ENCODE measurements at regions not wholly inside any gene's neighbourhood (a gene's known extent, or its start where the extent isn't known, plus 50 kb on each side); places are given as distances from the start of the nearest gene placed in this dataset.

DNA sequence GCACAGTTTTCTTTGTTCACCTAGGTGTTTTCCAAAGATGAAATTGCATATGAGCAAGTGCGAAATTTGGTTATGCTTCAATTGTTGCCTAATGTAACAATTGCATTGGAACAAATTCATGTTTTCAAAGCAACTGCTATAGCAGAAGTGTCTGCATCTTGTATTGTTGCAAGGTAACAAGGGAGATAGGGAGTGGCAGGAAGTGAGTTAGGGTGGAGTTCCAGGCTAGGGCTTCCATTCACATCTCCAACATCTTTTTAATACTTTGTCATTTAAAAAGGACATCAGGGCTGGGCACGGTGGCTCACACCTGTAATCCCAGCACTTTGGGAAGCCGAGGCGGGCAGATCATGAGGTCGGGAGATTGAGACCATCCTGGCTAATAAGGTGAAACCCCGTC, 312.3 kb upstream of the E2F7 start:
- no peaks in the 10 kb centered on the region for H3K36me3 ChIP-seq (ENCODE audit: control insufficient read depth, insufficient read depth, low read length)
- no peaks in the 10 kb centered on the region for H3K9me3 ChIP-seq (ENCODE audit: control insufficient read depth, insufficient read depth, low read depth, low read length)
- H3K4me1 ChIP-seq (ENCODE audit: control insufficient read depth, insufficient read depth, low read length): no peaks in the 10 kb centered on the region
- no peak overlapping the region for H3K27ac ChIP-seq (ENCODE audit: low read depth, low read length)
- no peak overlapping the region for H3K9ac ChIP-seq (ENCODE audit: low read length)
- H3K4me3 ChIP-seq (ENCODE audit: low read depth, low read length): no peak overlapping the region
- H3K27me3 ChIP-seq (ENCODE audit: control insufficient read depth, insufficient read depth, low read length): no peaks in the 10 kb centered on the region

DNA sequence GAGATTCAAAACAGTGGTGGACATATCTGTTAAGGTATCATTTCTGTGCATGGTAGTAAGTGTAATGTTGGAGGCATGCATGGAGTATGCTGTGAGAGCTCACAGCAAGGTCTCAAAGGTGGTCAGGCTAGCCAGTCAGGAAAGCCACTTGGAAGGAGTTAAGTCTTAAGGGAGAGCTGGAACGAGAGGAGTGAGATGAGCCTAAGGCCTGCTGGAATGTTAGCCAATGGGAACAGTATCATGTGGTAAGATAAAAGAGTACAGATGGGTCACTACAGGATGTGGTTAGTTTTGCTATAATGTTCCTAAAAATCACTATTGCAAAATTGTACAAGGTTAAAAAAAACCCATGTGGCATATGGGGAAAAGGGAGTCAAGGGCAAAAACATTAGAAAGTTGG, 311.7 kb upstream of the E2F7 start:
- Histone ChIP-seq H3K9me3 (ENCODE audit: control insufficient read depth, insufficient read depth, low read depth, low read length) (no peaks in the 10 kb centered on the region), H3K27ac (ENCODE audit: low read depth, low read length) (no peak overlapping the region), H3K36me3 (ENCODE audit: control insufficient read depth, insufficient read depth, low read length) (no peaks in the 10 kb centered on the region), H3K9ac (ENCODE audit: low read length) (no peak overlapping the region), H3K4me3 (ENCODE audit: low read depth, low read length) (no peak overlapping the region), H3K27me3 (ENCODE audit: control insufficient read depth, insufficient read depth, low read length) (no peaks in the 10 kb centered on the region), H3K4me1 (ENCODE audit: control insufficient read depth, insufficient read depth, low read length) (no peaks in the 10 kb centered on the region)

DNA sequence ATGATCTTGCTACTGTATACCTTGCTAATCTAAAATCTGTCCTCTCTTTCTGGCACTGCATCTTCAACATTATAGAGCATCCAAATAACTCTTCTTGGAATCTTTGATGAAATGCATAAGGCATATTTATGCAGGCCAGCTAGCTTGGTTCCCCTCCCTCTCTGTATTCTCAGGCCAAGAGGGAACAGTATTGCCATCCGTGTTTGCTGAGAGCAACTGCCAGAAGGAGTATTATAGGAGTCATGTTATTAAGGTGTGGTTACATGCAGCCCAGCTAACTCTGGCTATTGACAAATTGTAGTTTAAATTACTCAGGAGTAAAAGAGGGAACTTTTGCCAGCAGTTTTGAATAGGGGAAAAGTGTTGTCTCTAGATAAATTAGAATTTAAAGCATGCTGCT, 309.3 kb upstream of the E2F7 start:
- Histone ChIP-seq H3K36me3 (ENCODE audit: control insufficient read depth, insufficient read depth, low read length) (no peaks in the 10 kb centered on the region), H3K9ac (ENCODE audit: low read length) (no peak overlapping the region), H3K9me3 (ENCODE audit: control insufficient read depth, insufficient read depth, low read depth, low read length) (no peaks in the 10 kb centered on the region), H3K4me1 (ENCODE audit: control insufficient read depth, insufficient read depth, low read length) (no peaks in the 10 kb centered on the region), H3K4me3 (ENCODE audit: low read depth, low read length) (no peak overlapping the region), H3K27ac (ENCODE audit: low read depth, low read length) (no peak overlapping the region), H3K27me3 (ENCODE audit: control insufficient read depth, insufficient read depth, low read length) (no peaks in the 10 kb centered on the region)

DNA sequence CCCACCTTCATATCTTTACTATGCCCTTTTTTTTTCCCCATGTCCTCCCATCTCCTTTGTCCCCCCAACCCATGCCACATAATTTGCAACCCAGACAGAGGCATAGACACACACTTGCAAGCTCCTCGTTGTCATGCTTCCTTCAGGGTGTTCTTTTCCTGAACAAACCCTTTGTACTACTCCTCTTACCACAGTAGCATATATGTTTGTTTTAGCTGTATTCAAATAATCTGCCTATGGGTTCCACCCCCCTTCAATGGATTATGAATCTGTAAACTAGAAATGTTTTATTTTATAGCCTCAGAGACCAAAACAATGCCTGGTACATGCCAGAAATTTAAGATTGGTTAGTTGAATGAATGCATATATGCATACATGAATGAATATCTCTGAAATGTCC, 307.1 kb upstream of the E2F7 start:
- H3K9ac ChIP-seq (ENCODE audit: low read length): no peak overlapping the region
- no peaks in the 10 kb centered on the region for H3K4me1 ChIP-seq (ENCODE audit: control insufficient read depth, insufficient read depth, low read length)
- no peak overlapping the region for H3K27ac ChIP-seq (ENCODE audit: low read depth, low read length)
- H3K4me3 ChIP-seq (ENCODE audit: low read depth, low read length): no peak overlapping the region
- H3K9me3 ChIP-seq (ENCODE audit: control insufficient read depth, insufficient read depth, low read depth, low read length): no peaks in the 10 kb centered on the region
- H3K27me3 ChIP-seq (ENCODE audit: control insufficient read depth, insufficient read depth, low read length): no peaks in the 10 kb centered on the region
- no peaks in the 10 kb centered on the region for H3K36me3 ChIP-seq (ENCODE audit: control insufficient read depth, insufficient read depth, low read length)

DNA sequence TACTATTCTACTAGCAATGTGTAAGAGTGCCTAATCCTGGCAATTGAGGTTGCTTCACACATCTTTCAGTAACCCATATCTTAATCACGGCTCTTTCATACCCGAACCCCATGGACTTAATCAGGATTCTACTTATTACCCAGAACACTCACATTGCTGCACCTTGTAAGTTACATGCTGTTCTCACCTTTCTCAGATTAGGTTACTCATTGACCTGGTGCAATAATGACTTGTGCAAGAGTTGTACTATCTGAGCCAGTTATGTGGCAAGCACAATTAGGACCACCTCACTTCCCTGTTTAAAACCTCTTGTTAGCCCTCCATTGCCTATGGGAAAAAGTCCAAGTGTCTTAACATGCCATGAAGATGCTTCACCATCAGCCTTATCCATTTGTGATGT, 306.7 kb upstream of the E2F7 start:
- no peaks in the 10 kb centered on the region for H3K9me3 ChIP-seq (ENCODE audit: control insufficient read depth, insufficient read depth, low read depth, low read length)
- no peaks in the 10 kb centered on the region for H3K27me3 ChIP-seq (ENCODE audit: control insufficient read depth, insufficient read depth, low read length)
- no peak overlapping the region for H3K4me3 ChIP-seq (ENCODE audit: low read depth, low read length)
- H3K4me1 ChIP-seq (ENCODE audit: control insufficient read depth, insufficient read depth, low read length): no peaks in the 10 kb centered on the region
- H3K36me3 ChIP-seq (ENCODE audit: control insufficient read depth, insufficient read depth, low read length): no peaks in the 10 kb centered on the region
- H3K27ac ChIP-seq (ENCODE audit: low read depth, low read length): no peak overlapping the region
- H3K9ac ChIP-seq (ENCODE audit: low read length): no peak overlapping the region

DNA sequence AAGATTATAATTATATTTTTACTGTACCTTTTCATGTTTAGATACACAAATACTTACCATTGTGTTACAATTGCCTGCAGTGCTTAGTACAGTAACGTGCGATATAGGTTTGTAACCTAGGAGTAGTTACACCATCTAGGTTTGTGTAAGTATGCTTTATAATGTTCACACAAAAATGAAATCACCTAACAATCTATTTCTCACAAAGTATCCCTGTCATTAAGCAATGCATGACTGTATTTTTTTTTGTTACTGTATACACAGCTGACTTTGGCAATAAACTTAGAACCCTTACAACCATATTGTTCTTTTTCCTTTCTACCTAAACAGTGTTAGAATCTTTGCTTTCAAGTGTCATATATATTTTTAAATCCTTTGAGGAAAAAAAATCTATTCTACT, 303.0 kb upstream of the E2F7 start:
- Histone ChIP-seq H3K9ac (ENCODE audit: low read length) (no peak overlapping the region), H3K27me3 (ENCODE audit: control insufficient read depth, insufficient read depth, low read length) (no peaks in the 10 kb centered on the region), H3K27ac (ENCODE audit: low read depth, low read length) (no peak overlapping the region), H3K4me3 (ENCODE audit: low read depth, low read length) (no peak overlapping the region), H3K36me3 (ENCODE audit: control insufficient read depth, insufficient read depth, low read length) (no peaks in the 10 kb centered on the region), H3K4me1 (ENCODE audit: control insufficient read depth, insufficient read depth, low read length) (0 out of 2 replicates have a peak, but pooled peaks cover 3% of the 10 kb centered on the region), H3K9me3 (ENCODE audit: control insufficient read depth, insufficient read depth, low read depth, low read length) (no peaks in the 10 kb centered on the region)

DNA sequence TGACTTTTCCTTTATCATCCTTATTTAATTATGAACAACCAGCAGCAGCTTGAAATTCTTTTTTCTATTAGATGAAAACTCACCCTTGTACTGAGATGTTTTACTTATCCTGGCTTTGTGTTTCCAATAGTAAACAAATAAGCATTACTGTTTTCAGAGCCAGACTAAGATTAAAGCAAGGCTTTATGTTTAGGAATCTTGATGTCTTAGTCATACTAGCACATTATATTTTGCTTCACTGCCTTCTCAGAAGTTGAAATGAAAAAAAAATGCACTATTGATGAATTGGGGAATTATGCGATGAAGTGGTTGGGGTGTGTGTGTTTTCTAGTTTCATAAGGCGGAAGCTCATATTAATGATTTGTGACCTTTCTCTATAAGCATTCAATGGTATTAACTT, 301.2 kb upstream of the E2F7 start:
- Histone ChIP-seq H3K27me3 (ENCODE audit: control insufficient read depth, insufficient read depth, low read length) (no peaks in the 10 kb centered on the region), H3K27ac (ENCODE audit: low read depth, low read length) (no peak overlapping the region), H3K36me3 (ENCODE audit: control insufficient read depth, insufficient read depth, low read length) (no peaks in the 10 kb centered on the region), H3K9me3 (ENCODE audit: control insufficient read depth, insufficient read depth, low read depth, low read length) (no peaks in the 10 kb centered on the region), H3K4me1 (ENCODE audit: control insufficient read depth, insufficient read depth, low read length) (peaks cover 16% of the 10 kb centered on the region), H3K4me3 (ENCODE audit: low read depth, low read length) (no peak overlapping the region), H3K9ac (ENCODE audit: low read length) (no peak overlapping the region)

DNA sequence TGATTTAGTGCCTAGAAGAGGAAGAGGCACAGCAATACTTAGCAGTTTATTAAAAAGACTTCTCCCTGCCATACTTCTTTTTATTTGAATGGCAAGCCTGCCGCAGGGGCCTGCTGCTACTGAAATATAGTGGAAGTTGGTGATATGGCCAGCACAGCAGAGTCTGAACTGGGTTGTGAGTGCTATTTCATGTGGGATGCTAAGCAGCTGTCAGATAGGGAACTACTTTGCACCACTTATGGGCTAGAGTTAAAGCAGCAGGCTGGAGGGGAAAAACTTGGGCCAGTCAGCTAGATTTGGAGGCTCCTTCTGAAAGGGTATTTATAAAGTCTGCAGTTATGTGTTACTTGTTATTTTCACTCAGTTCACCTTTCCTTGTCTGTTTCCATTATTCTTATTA, 299.0 kb upstream of the E2F7 start:
- no peaks in the 10 kb centered on the region for H3K9me3 ChIP-seq (ENCODE audit: control insufficient read depth, insufficient read depth, low read depth, low read length)
- H3K4me1 ChIP-seq (ENCODE audit: control insufficient read depth, insufficient read depth, low read length): peaks cover 16% of the 10 kb centered on the region
- H3K9ac ChIP-seq (ENCODE audit: low read length): no peak overlapping the region
- no peak overlapping the region for H3K4me3 ChIP-seq (ENCODE audit: low read depth, low read length)
- no peaks in the 10 kb centered on the region for H3K27me3 ChIP-seq (ENCODE audit: control insufficient read depth, insufficient read depth, low read length)
- H3K27ac ChIP-seq (ENCODE audit: low read depth, low read length): no peak overlapping the region
- H3K36me3 ChIP-seq (ENCODE audit: control insufficient read depth, insufficient read depth, low read length): no peaks in the 10 kb centered on the region

DNA sequence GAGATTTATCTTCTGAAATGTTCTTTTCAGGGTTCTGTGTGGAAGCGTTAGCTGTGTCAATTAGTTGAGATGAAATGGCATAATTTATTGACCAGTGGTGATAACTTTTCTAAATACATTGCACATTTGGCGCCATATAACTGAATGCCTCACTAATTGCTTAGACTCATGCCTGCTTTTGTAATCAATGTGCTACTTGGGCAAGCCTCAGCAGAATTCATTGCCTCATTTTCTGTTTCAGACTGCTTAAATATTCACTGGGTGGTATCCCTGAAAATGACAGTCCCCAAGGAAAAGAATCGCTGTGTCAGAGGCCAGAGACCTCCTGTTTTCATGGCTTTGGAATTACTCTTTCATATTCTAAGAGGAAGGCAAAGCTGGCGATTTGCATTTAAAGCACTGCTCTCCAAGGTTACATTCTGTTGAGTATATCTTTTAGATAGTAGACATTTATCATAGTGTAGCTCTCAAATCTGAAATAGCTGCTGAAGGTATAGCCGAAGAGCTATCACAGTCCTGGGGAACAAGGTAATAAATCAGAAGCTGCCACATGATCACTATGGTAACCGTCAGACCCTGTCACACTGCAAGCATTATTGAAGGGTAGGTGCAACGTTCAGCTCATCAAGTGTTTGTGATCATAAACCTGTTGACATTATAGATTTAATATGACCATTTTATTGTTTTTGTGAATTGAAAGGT, 297.3 kb upstream of the E2F7 start:
- H3K4me3 ChIP-seq (ENCODE audit: low read depth, low read length): no peak overlapping the region
- H3K4me1 ChIP-seq (ENCODE audit: control insufficient read depth, insufficient read depth, low read length): peaks cover 16% of the 10 kb centered on the region
- no peaks in the 10 kb centered on the region for H3K27me3 ChIP-seq (ENCODE audit: control insufficient read depth, insufficient read depth, low read length)
- H3K9ac ChIP-seq (ENCODE audit: low read length): no peak overlapping the region
- no peaks in the 10 kb centered on the region for H3K36me3 ChIP-seq (ENCODE audit: control insufficient read depth, insufficient read depth, low read length)
- H3K9me3 ChIP-seq (ENCODE audit: control insufficient read depth, insufficient read depth, low read depth, low read length): no peaks in the 10 kb centered on the region
- no peak overlapping the region for H3K27ac ChIP-seq (ENCODE audit: low read depth, low read length)

DNA sequence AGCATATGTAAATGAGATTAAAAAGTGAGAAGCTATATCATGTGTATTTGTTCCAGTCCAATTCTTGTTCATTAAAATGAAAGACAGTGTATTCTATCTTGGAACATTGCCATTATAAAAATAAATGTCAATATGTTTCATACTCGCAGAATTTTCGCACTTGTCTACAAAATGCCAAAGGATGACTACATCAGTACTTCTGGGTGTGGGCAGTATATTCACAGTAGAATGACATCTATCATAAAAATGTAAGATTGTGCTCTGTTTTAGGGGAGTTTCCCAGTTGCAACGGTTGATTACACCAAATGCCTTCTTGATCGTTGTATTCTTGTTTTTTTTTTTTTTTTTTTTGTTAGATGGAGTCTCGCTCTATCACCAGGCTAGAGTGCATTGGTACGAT, 292.3 kb upstream of the E2F7 start:
- no peaks in the 10 kb centered on the region for H3K27me3 ChIP-seq (ENCODE audit: control insufficient read depth, insufficient read depth, low read length)

DNA sequence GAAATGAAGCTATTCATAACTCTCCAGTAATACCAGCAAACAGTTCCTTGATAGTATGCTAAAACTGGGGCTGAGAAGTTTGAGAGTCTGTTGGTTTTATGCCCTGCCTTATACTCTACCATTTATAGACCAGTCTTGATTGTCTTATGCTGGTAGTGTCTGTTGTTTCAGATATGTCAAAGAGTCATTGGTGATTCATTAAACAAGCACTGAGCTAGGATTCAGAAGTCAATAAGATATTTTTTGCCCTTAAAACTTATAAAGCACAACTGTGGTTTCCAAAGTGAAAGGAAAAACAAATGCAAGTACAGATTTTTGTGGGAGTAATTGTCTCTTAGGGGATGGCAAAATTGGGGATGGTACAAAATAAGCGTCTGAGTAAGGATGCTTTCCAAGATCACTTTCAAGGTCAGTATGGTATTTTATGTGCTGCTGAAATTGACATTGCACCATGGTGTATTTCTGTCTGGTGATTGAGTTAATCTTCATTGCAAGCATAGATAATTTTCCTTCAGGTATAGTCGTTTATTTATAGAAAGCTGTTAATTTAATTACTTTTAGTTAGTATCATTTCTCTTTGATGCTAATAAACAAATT, 289.5 kb upstream of the E2F7 start:
- Histone ChIP-seq H3K4me3 (ENCODE audit: low read depth, low read length) (no peak overlapping the region), H3K9me3 (ENCODE audit: control insufficient read depth, insufficient read depth, low read depth, low read length) (no peaks in the 10 kb centered on the region), H3K27me3 (ENCODE audit: control insufficient read depth, insufficient read depth, low read length) (no peaks in the 10 kb centered on the region), H3K27ac (ENCODE audit: low read depth, low read length) (no peak overlapping the region), H3K36me3 (ENCODE audit: control insufficient read depth, insufficient read depth, low read length) (no peaks in the 10 kb centered on the region), H3K4me1 (ENCODE audit: control insufficient read depth, insufficient read depth, low read length) (no peaks in the 10 kb centered on the region), H3K9ac (ENCODE audit: low read length) (no peak overlapping the region)

More for the DNA sequence above, 292.3 kb upstream of the E2F7 start:
- no peaks in the 10 kb centered on the region for H3K9me3 ChIP-seq (ENCODE audit: control insufficient read depth, insufficient read depth, low read depth, low read length)
- no peak overlapping the region for H3K9ac ChIP-seq (ENCODE audit: low read length)
- peaks cover 8% of the 10 kb centered on the region for H3K4me1 ChIP-seq (ENCODE audit: control insufficient read depth, insufficient read depth, low read length)
- no peak overlapping the region for H3K4me3 ChIP-seq (ENCODE audit: low read depth, low read length)
- no peaks in the 10 kb centered on the region for H3K36me3 ChIP-seq (ENCODE audit: control insufficient read depth, insufficient read depth, low read length)
- no peak overlapping the region for H3K27ac ChIP-seq (ENCODE audit: low read depth, low read length)

Measured in HUES6 (cell line).